Esophagus squamous epithelium (tissue), 4 donors: ENCODE measurements at regions not wholly inside any gene's neighbourhood (a gene's known extent, or its start where the extent isn't known, plus 50 kb on each side); places are given as distances from the start of the nearest gene placed in this dataset.

Experiments used
- POLR2A ChIP-seq, 4 donors: fragments of 450-650 bp; IDR thresholded peaks; one replicate each; pipeline ENCODE4 v1.6.1; 2017; ENCODE audit warnings: antibody characterized with exemption in 4 of 4, mild to moderate bottlenecking in 4 of 4, moderate library complexity in 3 of 4
- TF ChIP-seq, protein P1 (sequence below), 6 experiments: fragments of 450-650 bp in 4 of 6; fragments of 200-600 bp in 2 of 6; sonication (generic) in 2 of 6; IDR thresholded peaks; one replicate each; pipeline ENCODE4 v1.5.1; 2016 to 2019; ENCODE audit warnings: antibody characterized with exemption in 6 of 6, mild to moderate bottlenecking in 4 of 6, moderate library complexity in 4 of 6

DNA sequence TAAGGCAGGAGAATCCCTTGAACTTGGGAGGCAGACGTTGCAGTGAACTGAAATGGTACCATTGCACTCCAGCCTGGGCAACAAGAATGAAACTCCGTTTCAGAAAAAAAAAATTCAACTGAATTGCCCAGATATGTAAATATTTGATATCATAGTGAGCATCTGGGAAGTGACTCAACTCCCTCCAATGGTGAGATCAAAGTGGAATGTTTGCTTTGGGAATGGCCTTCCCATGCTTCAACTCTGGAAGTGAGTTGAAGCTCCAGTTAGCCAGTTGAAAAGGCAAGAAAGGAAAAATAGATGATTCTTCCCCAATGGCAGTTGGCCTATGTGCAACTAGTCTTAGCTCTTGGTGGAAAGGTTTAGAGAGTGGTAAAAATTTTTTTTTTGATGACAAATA lies 131.6 kb upstream of the CMC1 start:
- TF ChIP-seq POLR2A (IDR thresholded peaks at IDR 0.05): no peak
- TF ChIP-seq, protein P1, sequence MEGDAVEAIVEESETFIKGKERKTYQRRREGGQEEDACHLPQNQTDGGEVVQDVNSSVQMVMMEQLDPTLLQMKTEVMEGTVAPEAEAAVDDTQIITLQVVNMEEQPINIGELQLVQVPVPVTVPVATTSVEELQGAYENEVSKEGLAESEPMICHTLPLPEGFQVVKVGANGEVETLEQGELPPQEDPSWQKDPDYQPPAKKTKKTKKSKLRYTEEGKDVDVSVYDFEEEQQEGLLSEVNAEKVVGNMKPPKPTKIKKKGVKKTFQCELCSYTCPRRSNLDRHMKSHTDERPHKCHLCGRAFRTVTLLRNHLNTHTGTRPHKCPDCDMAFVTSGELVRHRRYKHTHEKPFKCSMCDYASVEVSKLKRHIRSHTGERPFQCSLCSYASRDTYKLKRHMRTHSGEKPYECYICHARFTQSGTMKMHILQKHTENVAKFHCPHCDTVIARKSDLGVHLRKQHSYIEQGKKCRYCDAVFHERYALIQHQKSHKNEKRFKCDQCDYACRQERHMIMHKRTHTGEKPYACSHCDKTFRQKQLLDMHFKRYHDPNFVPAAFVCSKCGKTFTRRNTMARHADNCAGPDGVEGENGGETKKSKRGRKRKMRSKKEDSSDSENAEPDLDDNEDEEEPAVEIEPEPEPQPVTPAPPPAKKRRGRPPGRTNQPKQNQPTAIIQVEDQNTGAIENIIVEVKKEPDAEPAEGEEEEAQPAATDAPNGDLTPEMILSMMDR (IDR thresholded peaks at IDR 0.05): no peak
